GM23338 (cell line): ENCODE measurements at regions not wholly inside any gene's neighbourhood (a gene's known extent, or its start where the extent isn't known, plus 50 kb on each side); places are given as distances from the start of the nearest gene placed in this dataset. TPM values are rescaled to one million over a fixed set of nuclear protein-coding genes. Genes with fewer than 3 reads are reported as not detected.
"Not testable (repeated sequence)": the region's sequence is repeated elsewhere in the genome, so short reads cannot be mapped to it uniquely, and the experiment has no call there.

ENCODE experiments used
- ATAC-seq: fragments of 200-7000 bp; cut with Tn5 transposase; 3 replicates; pipeline ENCODE4 v1.9.1; 2020
- DNase-seq: peaks from one replicate; pipeline ENCODE4 v3.0.0-alpha.2; 2015; ENCODE audit warnings: low spot score
- H2AFZ ChIP-seq: fragments of 200-600 bp; sonication (generic); 2 replicates; pipeline ENCODE4 v1.8.0; 2016; ENCODE audit warnings: antibody characterized with exemption, mild to moderate bottlenecking, moderate library complexity
- H3F3A ChIP-seq: fragments of 200-600 bp; sonication (generic); replicated peaks from 2 replicates; pipeline ENCODE4 v1.8.0; 2017; ENCODE audit warnings: antibody characterized with exemption, mixed run types, low read depth
- H3K27ac ChIP-seq: fragments of 200-600 bp; sonication (generic); 2 replicates; pipeline ENCODE4 v1.6.1; 2016; ENCODE audit warnings: low read depth
- H3K27me3 ChIP-seq: fragments of 200-600 bp; sonication (generic); 2 replicates; pipeline ENCODE4 v1.8.0; 2016; ENCODE audit warnings: mild to moderate bottlenecking, mixed run types, moderate library complexity; ENCODE audit not compliant: insufficient read depth
- H3K36me3 ChIP-seq: fragments of 200-600 bp; sonication (generic); 2 replicates; pipeline ENCODE4 v1.8.0; 2016; ENCODE audit warnings: mild to moderate bottlenecking; ENCODE audit not compliant: insufficient read depth
- H3K4me1 ChIP-seq: fragments of 200-600 bp; sonication (generic); 2 replicates; pipeline ENCODE4 v1.8.0; 2016; ENCODE audit warnings: mild to moderate bottlenecking, moderate library complexity; ENCODE audit not compliant: insufficient read depth
- H3K4me2 ChIP-seq: fragments of 200-600 bp; sonication (generic); 2 replicates; pipeline ENCODE4 v1.7.1; 2017; ENCODE audit warnings: mixed run types
- H3K4me3 ChIP-seq: fragments of 200-600 bp; sonication (generic); 2 replicates; pipeline ENCODE4 v1.6.1; 2016; ENCODE audit warnings: mixed run types
- H3K79me2 ChIP-seq: fragments of 200-600 bp; sonication (generic); replicated peaks from 2 replicates; pipeline ENCODE4 v1.8.0; 2017; ENCODE audit warnings: mild to moderate bottlenecking; ENCODE audit not compliant: insufficient read depth
- H3K9me2 ChIP-seq: fragments of 200-600 bp; sonication (generic); 2 replicates; pipeline ENCODE4 v1.8.0; 2017; ENCODE audit not compliant: insufficient read depth
- H4K20me1 ChIP-seq: fragments of 200-600 bp; sonication (generic); replicated peaks from 2 replicates; pipeline ENCODE4 v1.8.0; 2017; ENCODE audit warnings: mild to moderate bottlenecking; ENCODE audit not compliant: insufficient read depth
- H3K27ac Mint-ChIP-seq: 2 replicates; pipeline ENCODE4 v1.8.0; 2020; ENCODE audit warnings: inconsistent platforms, mild to moderate bottlenecking, moderate library complexity, mixed read lengths
- H3K27me3 Mint-ChIP-seq: 3 replicates; pipeline ENCODE4 v1.8.0; 2022; ENCODE audit warnings: low read depth, mild to moderate bottlenecking, moderate library complexity, mixed read lengths, inconsistent platforms; ENCODE audit not compliant: insufficient read depth, poor library complexity
- H3K36me3 Mint-ChIP-seq: 3 replicates; pipeline ENCODE4 v1.8.0; 2021; ENCODE audit warnings: low read depth, mild to moderate bottlenecking, inconsistent platforms, moderate library complexity, mixed read lengths
- H3K4me1 Mint-ChIP-seq: 3 replicates; pipeline ENCODE4 v1.8.0; 2020; ENCODE audit warnings: mild to moderate bottlenecking, inconsistent platforms, mixed read lengths
- H3K4me3 Mint-ChIP-seq: 3 replicates; pipeline ENCODE4 v1.8.0; 2021; ENCODE audit warnings: moderate library complexity, mild to moderate bottlenecking, inconsistent platforms, mixed read lengths
- H3K9me3 Mint-ChIP-seq: 3 replicates; pipeline ENCODE4 v1.8.0; 2020; ENCODE audit warnings: moderate library complexity, mild to moderate bottlenecking, inconsistent platforms, mixed read lengths
- small RNA-seq: library from RNA; depleted of rRNA; stranded (forward); fragments of <200 nt; gene quantifications from one replicate; pipeline ENCODE3, GENCODE V24; 2014; ENCODE audit warnings: low replicate concordance

- not testable (repeated sequence) for H3K4me1 Mint-ChIP-seq, H3K4me2 ChIP-seq, H2AFZ ChIP-seq, H3K36me3 ChIP-seq, ATAC-seq, H3K4me1 ChIP-seq, H3K4me3 ChIP-seq, H3K9me3 Mint-ChIP-seq, H3K27ac Mint-ChIP-seq, H3F3A ChIP-seq, H3K9me2 ChIP-seq, H3K27ac ChIP-seq, H3K4me3 Mint-ChIP-seq, H3K36me3 Mint-ChIP-seq, DNase-seq, H3K27me3 Mint-ChIP-seq, H3K27me3 ChIP-seq, H4K20me1 ChIP-seq, H3K79me2 ChIP-seq
Observed at GRCh38 chr17:43303049-43303448, 69.3 kb upstream of the RNU2-1 start.

DNA sequence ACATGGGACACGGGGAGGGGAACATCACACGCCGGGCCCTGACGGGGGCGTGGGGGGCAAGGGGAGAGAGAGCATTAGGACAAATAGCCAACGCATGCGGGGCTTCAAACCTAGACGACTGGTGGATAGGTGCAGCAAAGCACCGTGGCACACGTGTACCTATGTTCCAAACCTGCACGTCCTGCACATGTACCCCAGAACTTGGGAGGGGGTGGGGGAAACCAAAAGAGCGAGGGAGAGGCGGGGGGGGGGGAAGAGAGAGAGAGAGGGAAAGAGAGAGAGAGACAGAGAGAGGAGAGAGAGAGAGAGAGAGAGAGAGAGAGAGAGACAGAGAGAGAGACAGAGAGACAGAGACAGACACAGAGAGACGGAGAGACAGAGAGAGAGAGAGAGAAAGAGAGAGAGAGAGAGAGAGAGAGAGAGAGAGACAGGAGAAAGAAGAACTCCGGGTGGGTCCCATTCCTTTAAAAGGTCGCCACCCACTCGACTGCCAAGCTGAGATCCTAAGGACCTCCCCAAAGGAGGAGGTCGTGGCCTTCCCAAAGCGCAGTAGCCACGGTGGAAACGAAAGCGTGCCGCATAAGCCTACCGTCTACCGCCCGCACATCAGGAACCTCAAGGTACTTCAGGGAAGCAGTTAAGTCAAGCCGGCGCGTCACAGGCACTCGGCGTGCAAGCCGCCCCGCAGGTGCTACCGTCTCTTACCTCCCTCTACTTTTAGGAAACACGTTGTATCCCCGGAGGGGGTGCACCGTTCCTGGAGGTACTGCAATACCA, 65.7 kb upstream of the RNU2-1 start:
- not testable (repeated sequence) for H3K4me3 Mint-ChIP-seq, H3K27me3 ChIP-seq, H3K27ac ChIP-seq, H3F3A ChIP-seq, H3K4me1 ChIP-seq, H3K79me2 ChIP-seq, H2AFZ ChIP-seq, H4K20me1 ChIP-seq, H3K9me3 Mint-ChIP-seq, H3K4me1 Mint-ChIP-seq, DNase-seq, H3K36me3 ChIP-seq, H3K27me3 Mint-ChIP-seq, H3K9me2 ChIP-seq, H3K4me3 ChIP-seq, H3K27ac Mint-ChIP-seq, H3K4me2 ChIP-seq, H3K36me3 Mint-ChIP-seq
- ATAC-seq: peak; percentile 54

DNA sequence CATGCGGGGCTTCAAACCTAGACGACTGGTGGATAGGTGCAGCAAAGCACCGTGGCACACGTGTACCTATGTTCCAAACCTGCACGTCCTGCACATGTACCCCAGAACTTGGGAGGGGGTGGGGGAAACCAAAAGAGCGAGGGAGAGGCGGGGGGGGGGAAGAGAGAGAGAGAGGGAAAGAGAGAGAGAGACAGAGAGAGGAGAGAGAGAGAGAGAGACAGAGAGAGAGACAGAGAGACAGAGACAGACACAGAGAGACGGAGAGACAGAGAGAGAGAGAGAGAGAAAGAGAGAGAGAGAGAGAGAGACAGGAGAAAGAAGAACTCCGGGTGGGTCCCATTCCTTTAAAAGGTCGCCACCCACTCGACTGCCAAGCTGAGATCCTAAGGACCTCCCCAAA, 55.9 kb upstream of the RNU2-1 start:
- not testable (repeated sequence) for DNase-seq, H2AFZ ChIP-seq, H3K9me3 Mint-ChIP-seq, H3F3A ChIP-seq, H3K4me1 ChIP-seq, H3K27me3 ChIP-seq, H3K36me3 Mint-ChIP-seq, H3K27ac Mint-ChIP-seq, H3K4me2 ChIP-seq, H3K27ac ChIP-seq, H3K36me3 ChIP-seq, H3K4me1 Mint-ChIP-seq, H3K4me3 Mint-ChIP-seq, H3K4me3 ChIP-seq, H3K79me2 ChIP-seq, H4K20me1 ChIP-seq, H3K9me2 ChIP-seq, H3K27me3 Mint-ChIP-seq
- ATAC-seq: peak; percentile 62

DNA sequence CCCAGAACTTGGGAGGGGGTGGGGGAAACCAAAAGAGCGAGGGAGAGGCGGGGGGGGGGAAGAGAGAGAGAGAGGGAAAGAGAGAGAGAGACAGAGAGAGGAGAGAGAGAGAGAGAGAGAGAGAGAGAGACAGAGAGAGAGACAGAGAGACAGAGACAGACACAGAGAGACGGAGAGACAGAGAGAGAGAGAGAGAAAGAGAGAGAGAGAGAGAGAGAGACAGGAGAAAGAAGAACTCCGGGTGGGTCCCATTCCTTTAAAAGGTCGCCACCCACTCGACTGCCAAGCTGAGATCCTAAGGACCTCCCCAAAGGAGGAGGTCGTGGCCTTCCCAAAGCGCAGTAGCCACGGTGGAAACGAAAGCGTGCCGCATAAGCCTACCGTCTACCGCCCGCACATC, 49.8 kb upstream of the RNU2-1 start:
- not testable (repeated sequence) for H3K4me3 ChIP-seq, H3K9me3 Mint-ChIP-seq, H3K36me3 Mint-ChIP-seq, ATAC-seq, H3K79me2 ChIP-seq, H3K27ac Mint-ChIP-seq, H3K4me2 ChIP-seq, H3K9me2 ChIP-seq, H3K27me3 ChIP-seq, H3K36me3 ChIP-seq, H3F3A ChIP-seq, H3K27ac ChIP-seq, H3K27me3 Mint-ChIP-seq, H3K4me1 ChIP-seq, H3K4me3 Mint-ChIP-seq, DNase-seq, H2AFZ ChIP-seq, H4K20me1 ChIP-seq, H3K4me1 Mint-ChIP-seq

Small RNAs in the stretch of these regions (small RNA-seq; reads per million reads assigned to genes)
- gene RF00004: not detected
